ENCODE measurements at regions not wholly inside any gene's neighbourhood (a gene's known extent, or its start where the extent isn't known, plus 50 kb on each side); places are given as distances from the start of the nearest gene placed in this dataset.

DNA sequence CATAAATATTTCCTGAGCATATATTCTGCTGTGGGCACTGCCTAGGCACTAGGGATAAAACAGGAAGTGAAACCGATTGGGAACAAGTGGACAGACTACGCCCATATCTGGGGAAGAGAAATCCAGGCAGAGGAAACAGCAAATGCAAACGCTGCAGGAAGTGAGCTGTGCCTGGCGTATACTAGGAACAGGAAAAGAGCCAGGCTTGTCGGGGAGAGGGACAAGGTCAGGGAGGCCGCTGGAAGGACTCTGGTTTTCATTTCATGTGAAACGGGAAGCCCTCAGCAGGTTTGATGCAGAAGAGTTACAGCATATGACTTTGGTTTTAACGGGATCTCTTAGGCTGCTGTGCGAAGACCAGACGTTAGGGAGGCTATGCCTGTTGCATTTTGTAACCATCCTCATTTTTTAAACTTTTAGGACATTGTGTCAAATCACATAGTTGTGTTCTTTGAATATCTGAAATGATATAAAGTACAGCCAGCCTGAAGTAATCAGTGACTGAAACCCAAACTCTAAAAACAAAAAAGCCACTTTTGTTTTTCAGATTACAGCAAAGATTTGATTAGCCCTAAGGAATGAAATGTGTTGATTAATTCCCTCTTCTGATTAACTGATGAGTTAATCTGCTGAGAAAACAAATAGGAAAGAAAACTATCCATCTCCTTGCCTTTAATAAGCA lies 110.2 kb upstream of the PIEZO2 start:
- DNase-seq: no peak

DNA sequence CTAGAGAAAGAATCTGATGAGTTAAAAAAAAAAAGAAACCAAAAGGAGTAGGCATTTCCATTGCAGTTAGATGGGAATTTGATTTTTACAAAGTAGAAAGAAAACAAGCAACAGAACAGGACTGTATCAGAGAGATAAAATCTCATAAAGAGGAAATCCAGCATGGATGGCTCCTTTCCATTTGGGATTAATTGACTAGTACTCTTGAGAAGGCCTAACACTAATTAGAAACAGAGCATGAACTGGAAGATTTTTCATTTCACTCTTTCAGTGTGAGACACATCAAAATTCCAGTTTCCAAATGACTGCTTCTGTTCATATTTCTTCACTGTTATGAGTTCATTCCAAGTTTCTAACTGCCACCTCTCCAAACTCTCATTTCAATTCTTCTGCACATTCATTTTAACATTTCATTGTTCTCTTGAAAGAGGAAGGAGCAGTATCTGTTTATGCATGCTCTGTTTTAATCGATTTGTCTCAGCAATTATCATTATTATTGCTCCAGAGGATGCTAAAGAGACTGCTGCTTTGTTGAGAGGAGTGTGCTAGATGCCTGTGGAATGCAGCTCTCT lies 108.8 kb upstream of the PIEZO2 start:
- DNase-seq: no peak

DNA sequence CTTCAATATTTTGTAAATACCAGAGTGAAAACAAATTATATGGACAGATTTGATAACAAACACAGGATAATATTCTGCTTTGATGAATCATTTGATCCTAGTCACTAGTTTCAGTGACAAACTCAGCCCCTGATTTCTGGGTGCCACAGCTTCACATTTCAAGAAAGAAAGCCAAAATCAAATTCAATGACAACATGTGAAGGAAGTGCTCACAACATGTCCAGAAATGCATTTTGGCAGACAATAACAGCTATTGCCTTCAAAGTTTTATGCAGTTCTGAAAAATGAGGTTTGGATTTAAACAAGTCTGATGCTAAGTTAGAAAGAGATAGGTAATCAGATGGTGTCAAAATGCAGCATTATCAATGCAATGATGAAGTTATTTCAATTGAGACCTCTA lies 106.9 kb upstream of the PIEZO2 start:
- DNase-seq: no peak

DNA sequence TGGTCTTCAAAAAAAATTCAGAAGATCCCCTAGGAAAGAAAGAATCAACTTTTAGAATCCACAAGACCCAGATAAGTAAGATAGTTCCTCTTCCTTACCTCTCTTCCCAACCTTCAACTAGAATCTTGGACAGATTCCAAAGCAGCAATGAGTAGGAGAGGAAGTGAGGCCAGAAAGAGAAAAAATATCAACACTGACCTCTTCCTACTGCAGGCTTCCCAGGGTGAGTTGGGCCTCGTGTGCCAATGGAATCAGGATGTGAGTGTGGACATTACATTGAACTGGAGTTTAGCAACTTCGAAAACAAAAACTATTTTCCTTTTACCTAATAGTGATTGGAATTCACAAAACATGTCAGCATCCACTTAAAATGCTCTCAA lies 102.5 kb upstream of the PIEZO2 start:
- DNase-seq: no peak

DNA sequence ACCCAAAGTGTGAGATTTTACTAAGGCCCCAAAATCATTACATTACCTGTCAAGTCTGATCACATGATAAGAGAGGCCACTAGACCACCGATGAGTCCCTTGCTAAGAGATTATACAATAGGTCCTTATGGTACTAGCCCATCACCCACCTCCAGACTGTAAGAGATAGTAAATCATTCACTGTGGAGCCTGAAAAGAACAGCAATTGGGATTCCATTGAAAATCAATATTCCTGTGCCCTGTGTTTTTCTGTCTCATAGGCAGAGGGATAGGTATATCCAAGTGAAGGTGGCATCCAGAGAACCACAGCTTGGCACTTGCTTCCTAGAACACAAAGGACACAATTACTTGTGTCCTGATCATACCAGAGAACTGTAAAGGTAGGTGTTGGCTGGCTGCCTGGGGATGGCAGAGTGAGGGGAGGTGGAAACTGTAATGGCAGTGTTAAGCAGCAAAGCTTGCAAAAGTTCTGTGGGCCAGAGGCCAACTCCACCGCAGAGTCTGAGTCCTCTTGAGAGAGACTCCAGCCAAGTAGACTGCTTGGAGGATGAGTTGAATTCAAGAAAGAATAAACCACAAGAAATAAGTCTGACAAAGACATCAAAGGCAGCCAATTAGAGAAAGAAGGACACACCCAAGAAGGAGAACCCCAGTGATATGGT lies 102.0 kb upstream of the PIEZO2 start:
- no peak for DNase-seq

GRCh38 chr18:11249391-11249790 lies 100.0 kb upstream of the PIEZO2 start:
- DNase-seq: no peak

DNA sequence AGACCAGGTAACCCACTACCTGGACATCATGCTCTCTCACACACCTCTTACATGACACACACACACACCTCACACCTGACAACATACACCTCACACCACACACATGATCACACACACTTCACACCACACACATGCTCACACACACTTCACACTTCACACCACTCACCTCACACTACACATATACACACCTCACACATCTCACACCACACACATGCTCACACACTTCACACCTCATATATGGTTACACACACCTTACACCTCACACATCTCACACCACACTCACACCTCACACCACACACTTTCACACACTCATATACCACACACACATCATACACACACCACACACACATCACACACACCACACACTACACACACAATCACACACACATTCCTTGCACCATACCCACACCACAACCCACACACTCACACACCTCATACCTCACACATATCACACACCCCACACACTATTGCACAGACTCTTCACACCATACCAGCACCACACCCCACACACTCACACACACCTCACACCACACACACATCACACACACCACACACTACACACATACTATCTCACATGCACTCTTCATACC lies 98.1 kb upstream of the PIEZO2 start:
- DNase-seq: no peak

GRCh38 chr18:11246495-11247300 lies 97.3 kb upstream of the PIEZO2 start:
- no peak for DNase-seq

GRCh38 chr18:11245879-11246278 lies 96.5 kb upstream of the PIEZO2 start:
- DNase-seq: no peak

GRCh38 chr18:11237484-11237883 lies 88.1 kb upstream of the PIEZO2 start:
- DNase-seq: no peak

GRCh38 chr18:11237066-11237465 lies 87.7 kb upstream of the PIEZO2 start:
- DNase-seq: no peak

GRCh38 chr18:11224153-11224552 lies 74.8 kb upstream of the PIEZO2 start:
- DNase-seq: no peak

GRCh38 chr18:11219571-11219970 lies 70.2 kb upstream of the PIEZO2 start:
- DNase-seq: no peak

GRCh38 chr18:11215216-11215615 lies 65.8 kb upstream of the PIEZO2 start:
- no peak for DNase-seq

DNA sequence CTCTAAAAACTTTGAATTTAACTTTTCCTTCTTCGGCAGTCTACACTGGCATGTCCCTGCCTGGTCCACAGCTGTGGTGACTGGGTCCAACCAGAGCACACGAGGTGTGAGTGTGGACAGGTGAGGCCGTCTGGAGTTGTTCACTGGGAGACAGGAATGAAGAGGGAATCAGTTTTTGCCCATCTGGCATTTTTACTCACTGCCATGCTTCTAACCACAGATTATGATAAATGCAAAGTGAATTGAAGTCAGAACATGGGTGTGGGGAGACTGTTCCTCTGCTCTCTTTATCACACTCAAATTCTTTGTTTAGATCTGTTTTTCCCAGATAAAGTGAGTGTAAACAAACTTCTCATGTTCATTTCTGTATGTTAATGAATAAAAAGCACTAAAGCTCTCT lies 54.7 kb upstream of the PIEZO2 start:
- no peak for DNase-seq

- DNase-seq: no peak
These were observed 50.1 kb upstream of the PIEZO2 start for GRCh38 chr18:11199477-11199876.
